DMS 273 treated with DMSO at 0.1 percent for 48 hours (cell line): ENCODE measurements at regions not wholly inside any gene's neighbourhood (a gene's known extent, or its start where the extent isn't known, plus 50 kb on each side); places are given as distances from the start of the nearest gene placed in this dataset.

Experiments used
- DNase-seq: peaks from one replicate; lab custom pipeline; 2025; lab: John Stamatoyannopoulos, UW

- peak; percentile 28 for DNase-seq
Observed at GRCh38 chr9:129383561-129384490, 205.8 kb upstream of the IER5L start.

GRCh38 chr9:129383019-129383560 lies 205.0 kb upstream of the IER5L start:
- DNase-seq: no peak

- no peak for DNase-seq
Observed at GRCh38 chr9:129382281-129383018, 204.4 kb upstream of the IER5L start.

DNA sequence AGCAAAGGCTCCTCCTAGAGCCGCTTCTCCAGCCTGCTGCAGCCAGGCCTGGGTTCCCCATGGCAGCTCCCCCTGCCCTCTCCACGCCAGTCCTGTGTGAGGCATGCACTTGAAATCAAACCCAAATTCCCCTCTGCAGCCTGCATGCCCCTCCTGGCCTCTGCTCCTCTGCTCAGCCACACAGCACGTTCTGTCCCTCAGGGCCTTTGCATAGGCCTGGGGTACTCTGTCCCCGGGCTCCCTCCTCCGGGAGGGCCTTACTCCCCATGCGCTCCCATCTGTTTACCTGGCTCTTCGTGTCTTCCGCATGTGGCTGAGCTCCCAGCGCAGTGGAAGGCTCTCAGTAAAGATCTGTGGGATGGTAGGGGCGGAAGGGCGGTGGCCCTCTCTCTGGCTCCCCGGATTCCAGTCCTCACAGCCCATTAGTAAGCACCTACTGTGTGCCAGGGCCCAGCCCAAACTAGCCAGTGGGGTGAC lies 203.5 kb upstream of the IER5L start:
- DNase-seq: no peak

DNA sequence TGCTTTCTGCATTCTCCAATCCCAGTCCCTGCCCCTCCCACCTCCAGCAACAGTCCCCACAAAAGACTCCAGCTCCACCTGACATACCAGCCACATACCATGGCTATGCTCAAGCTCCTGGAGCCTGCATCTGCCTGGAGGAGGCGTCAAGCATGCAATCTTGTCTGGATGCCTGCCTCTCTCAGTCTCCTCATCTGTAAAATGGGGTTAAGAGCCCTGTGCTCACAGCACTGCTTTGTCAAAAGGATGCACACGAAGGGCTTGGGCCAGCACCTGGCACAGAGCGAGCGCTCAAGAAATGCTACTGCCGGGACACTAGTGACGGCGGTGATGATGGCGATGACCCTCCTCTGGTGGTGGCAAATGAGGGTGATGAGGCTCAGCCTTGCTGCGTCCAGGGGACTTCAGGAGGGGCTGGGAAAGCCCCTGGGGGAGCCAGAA lies 202.9 kb upstream of the IER5L start:
- DNase-seq: no peak

DNA sequence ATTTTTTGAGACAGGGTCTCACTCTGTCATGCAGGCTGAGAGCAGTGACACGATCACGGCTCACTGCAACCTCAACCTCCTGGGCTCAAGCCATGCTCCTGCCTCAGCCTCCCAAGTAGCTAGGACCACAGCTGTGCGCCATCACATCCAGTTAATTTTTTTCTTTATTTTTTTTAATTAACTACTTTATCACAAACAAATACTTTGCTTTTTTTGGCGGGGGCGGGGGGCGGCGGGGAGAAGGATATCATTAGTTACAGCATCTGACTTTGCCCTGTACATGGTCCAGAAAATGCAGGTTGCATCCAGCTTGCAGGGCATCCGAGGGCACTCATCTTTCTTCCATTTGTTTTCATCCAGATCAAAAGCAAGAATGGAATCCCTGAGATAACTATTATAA lies 201.8 kb upstream of the IER5L start:
- no peak for DNase-seq

DNA sequence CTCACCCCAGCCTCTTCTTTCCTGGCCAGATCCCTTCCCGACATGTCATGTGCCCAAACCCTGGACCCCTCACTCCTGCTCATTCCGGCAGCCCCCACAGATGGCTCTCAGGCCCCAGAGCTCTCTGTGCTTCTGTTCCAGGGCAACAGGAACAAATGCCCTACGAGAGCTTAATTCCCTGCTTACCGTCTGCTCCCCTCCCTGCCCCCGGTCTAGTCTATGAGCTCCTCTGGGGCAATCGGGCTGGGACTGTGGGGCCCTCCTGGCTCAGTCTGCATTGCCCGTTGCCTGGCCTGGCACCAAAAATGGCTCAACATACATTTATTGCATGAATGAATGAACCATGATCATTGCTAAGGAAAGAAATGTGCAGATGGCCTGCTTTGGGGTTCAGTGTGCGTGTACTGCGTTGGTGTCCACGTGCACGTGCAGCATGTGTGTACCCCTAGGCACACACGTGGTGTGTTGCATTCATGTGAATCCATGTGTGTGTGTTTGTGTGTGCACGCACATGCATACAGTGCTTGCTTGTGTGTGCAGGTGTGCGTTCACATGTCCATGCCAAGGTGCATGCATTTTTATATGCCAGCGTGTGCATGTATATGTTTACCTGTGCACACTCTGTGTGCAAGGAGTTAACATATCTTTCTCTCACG lies 201.2 kb upstream of the IER5L start:
- no peak for DNase-seq

DNA sequence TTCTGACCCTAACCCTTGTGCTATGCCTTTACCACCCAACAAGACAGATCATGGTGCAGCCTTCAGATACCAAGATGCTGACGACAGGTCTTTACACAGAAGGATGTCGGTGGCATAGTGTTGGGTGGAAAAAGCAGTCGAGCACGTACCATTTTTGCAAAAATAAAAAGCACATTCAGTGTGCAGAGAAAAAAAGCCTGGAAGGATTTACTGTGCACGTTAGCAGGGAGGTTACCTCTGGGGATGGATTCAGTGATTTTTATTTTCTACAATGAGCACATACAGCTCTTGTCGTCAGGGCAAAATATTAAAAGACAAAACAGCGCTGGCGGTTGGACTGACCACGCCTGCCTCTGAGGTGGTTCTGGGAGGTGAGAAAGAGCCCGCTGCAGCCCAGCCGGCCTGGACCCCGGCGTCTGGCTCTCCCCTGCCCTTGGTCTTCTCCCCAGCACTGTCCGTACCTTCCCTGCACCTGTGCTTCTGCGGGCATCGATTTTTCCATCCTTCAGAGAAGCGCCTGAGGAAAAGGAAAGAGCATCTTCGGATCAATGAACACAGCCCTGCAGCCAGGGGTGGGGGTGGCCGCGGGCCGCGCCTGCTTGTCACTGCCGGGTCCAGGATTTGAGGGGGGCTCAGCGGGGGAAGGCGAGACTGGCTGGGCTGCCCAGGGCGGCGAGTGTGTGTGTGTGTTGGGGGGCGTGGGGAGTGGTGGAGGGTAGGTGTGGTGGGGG lies 200.0 kb upstream of the IER5L start:
- DNase-seq: no peak

- DNase-seq: no peak
Observed at GRCh38 chr9:129377181-129377580, 199.1 kb upstream of the IER5L start.

DNA sequence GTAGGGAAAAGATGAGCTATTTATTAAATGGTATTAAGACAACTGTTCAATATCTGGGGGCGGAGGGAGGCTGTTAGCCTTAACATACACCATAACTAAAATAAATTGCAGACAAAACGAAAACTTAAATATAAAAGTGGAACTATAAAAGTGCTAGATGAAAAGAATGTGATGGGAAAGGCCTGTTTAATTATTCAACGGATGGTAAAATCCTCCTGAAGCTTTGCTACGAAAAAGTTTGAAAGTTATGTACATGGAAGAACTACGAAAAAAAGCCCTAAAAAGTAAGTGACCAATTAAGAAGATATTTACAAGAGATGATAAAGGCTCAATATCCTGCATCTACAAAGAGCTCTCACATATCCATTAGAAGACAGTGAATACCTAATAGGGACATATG lies 197.8 kb upstream of the IER5L start:
- DNase-seq: no peak

GRCh38 chr9:129374651-129375050 lies 196.6 kb upstream of the IER5L start:
- DNase-seq: no peak

GRCh38 chr9:129374231-129374630 lies 196.2 kb upstream of the IER5L start:
- DNase-seq: no peak

GRCh38 chr9:129373361-129373760 lies 195.3 kb upstream of the IER5L start:
- no peak for DNase-seq

DNA sequence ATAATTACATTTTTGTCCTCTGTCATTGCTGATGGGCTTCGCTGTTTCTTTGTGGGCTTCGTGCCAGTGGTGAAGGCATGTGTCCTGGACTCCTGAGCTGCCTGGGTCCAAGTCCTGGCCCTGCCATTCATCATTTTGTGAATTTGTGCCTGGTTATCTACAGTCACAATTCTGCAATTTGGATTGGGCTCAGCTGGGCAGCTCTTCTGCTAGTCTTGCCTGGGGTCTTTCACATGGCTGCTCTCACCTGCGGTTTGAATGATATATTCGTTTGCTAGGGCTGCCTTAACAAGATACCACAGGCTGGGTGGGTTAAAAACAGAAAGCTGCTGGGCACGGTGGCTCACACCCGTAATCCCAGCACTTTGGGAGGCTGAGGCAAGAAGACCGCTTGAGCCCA lies 192.7 kb upstream of the IER5L start:
- DNase-seq: no peak

GRCh38 chr9:129368444-129368978 lies 190.4 kb upstream of the IER5L start:
- no peak for DNase-seq

DNA sequence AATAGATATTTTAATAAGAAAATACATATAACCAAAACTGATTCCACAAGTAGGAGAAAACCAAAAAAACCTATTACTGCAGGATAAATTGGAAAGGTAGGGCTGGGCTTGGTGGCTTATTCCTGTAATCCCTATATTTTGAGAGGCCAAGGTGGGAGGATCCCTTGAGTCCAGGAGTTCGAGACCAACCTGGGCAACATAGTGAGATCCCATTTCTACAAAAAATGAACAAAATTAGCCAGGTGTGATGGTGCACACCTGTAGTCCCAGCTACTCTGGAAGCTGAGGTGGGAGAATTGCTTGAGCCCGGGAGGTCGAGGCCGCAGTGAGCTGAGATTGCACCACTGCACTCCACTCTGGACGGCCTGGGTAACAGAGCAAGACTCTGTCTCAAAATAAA lies 189.2 kb upstream of the IER5L start:
- no peak for DNase-seq

DNA sequence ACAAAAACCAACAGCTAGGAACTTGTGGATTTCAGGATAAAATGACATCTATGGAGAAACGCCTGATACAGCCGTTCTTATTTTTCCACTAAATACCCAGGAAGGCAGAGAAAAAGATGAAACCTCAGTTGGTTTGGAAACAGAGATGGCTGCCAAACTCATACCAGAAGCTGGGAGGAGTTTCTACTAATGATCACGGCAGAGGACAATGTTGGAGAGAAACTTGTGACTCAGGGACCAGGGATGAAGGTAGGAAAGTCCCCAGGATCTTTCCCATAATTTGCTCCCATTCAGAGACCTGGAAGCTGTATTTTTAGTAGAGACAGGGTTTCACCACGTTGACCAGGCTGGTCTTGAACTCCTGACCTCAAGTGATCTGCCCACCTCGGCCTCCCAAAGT lies 187.1 kb upstream of the IER5L start:
- DNase-seq: no peak

GRCh38 chr9:129363216-129363873 lies 185.3 kb upstream of the IER5L start:
- no peak for DNase-seq

DNA sequence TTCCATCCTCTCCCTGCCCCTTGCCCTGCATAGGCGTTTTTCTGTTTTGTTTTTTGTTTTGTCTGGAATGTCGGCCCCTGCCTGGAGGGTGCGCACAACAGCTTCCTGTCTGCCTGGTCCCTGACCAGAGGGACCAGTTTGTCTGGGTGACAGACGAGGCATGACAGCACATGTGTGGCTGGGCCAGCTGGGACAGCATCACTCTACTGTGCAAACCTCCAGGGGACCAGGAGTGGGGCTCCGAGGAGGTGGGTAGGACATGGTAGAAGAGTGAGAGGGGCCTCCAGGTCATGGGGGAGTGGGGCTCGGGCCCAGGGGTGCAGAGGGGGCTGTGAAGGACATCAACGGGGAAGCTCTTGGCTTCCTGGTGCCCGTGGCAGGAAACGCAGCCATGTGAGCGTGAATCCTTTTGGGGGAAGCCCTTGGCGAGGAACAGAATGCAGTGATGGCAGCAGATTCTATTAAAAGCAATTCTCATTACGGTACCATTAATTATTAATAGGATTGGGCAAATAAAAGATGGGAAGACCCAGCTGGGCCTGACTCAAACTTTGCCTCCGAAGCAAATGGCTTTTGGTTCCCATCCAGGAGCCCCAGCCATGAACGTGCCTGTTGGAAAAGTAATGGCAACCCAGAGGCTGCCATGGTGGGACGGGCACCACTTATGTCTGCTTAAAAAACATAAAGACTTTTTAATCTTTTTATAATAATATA lies 184.4 kb upstream of the IER5L start:
- no peak for DNase-seq

DNA sequence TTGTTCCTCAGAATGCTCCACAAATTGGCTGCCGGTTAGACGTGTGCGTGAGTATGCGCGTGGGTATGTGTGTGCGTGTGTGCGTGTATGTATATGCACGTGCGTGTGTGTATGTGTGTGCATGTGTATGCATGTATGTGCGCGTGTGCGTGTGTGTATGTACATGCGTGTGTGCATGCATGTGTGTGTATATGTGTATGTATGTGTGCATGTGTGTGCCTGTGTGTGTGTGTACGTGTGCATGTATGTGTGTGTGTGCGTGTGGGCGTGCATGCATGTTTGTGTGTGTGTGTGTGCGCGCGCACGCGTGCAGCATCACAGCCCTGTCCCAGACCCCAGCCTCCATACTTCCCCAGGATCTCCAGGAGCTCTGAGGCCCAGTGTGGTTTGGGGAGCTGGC lies 183.1 kb upstream of the IER5L start:
- DNase-seq: no peak
